Endothelial cell (in vitro differentiated cells): ENCODE measurements at regions not wholly inside any gene's neighbourhood (a gene's known extent, or its start where the extent isn't known, plus 50 kb on each side); places are given as distances from the start of the nearest gene placed in this dataset.
"Not testable (repeated sequence)": the region's sequence is repeated elsewhere in the genome, so short reads cannot be mapped to it uniquely, and the experiment has no call there.

Experiments used
- DNase-seq: peaks from one replicate; pipeline ENCODE4 v3.0.0; 2021; ENCODE audit warnings: low spot score
- H3K27ac Mint-ChIP-seq: one replicate; pipeline ENCODE4 v1.8.0; 2021; ENCODE audit warnings: mixed read lengths, inconsistent platforms; ENCODE audit not compliant: unreplicated experiment
- H3K27me3 Mint-ChIP-seq: one replicate; pipeline ENCODE4 v1.8.0; 2021; ENCODE audit warnings: mild to moderate bottlenecking, moderate library complexity, mixed read lengths, inconsistent platforms; ENCODE audit not compliant: unreplicated experiment
- H3K36me3 Mint-ChIP-seq: one replicate; pipeline ENCODE4 v1.8.0; 2021; ENCODE audit warnings: mild to moderate bottlenecking, low read depth, mixed read lengths, inconsistent platforms; ENCODE audit not compliant: unreplicated experiment
- H3K4me1 Mint-ChIP-seq: one replicate; pipeline ENCODE4 v1.8.0; 2021; ENCODE audit warnings: mild to moderate bottlenecking, mixed read lengths, inconsistent platforms; ENCODE audit not compliant: unreplicated experiment
- H3K4me3 Mint-ChIP-seq: one replicate; pipeline ENCODE4 v1.8.0; 2021; ENCODE audit warnings: mild to moderate bottlenecking, mixed read lengths, inconsistent platforms; ENCODE audit not compliant: unreplicated experiment
- H3K9me3 Mint-ChIP-seq: one replicate; pipeline ENCODE4 v1.8.0; 2021; ENCODE audit warnings: mixed read lengths, inconsistent platforms; ENCODE audit not compliant: unreplicated experiment
- TF ChIP-seq, protein P1 (sequence below): fragments of 200-600 bp; sonication (generic); IDR thresholded peaks from one replicate; pipeline ENCODE4 v1.5.0; 2021; ENCODE audit warnings: antibody characterized with exemption; ENCODE audit not compliant: unreplicated experiment

GRCh38 chr2:84055816-84056215 is 403.3 kb downstream of the SUCLG1 start:
- no peak overlapping the region for H3K27ac Mint-ChIP-seq

DNA sequence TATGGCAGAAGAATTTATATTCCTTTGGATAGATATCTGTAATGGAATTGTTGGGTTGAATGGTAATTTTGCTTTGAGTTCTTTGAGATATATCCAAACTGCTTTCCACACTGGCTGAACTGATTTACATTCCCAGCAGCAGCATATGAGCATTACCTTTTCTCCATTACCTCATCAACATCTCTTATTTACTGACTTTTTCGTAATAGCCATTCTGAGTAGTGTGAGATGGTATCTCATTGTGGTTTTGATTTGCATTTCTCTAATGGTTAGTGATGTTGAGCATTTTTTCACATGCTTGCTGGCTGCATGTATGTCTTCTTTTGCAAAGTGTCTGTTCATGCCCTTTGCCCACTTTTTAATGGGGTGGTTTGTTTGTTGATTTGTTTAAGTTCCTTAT is 404.5 kb downstream of the SUCLG1 start:
- not testable (repeated sequence) for H3K4me1 Mint-ChIP-seq, H3K27ac Mint-ChIP-seq, H3K36me3 Mint-ChIP-seq, H3K4me3 Mint-ChIP-seq, H3K9me3 Mint-ChIP-seq, H3K27me3 Mint-ChIP-seq, DNase-seq

More at GRCh38 chr2:84055816-84056215, 403.3 kb downstream of the SUCLG1 start:
- TF ChIP-seq, protein P1, sequence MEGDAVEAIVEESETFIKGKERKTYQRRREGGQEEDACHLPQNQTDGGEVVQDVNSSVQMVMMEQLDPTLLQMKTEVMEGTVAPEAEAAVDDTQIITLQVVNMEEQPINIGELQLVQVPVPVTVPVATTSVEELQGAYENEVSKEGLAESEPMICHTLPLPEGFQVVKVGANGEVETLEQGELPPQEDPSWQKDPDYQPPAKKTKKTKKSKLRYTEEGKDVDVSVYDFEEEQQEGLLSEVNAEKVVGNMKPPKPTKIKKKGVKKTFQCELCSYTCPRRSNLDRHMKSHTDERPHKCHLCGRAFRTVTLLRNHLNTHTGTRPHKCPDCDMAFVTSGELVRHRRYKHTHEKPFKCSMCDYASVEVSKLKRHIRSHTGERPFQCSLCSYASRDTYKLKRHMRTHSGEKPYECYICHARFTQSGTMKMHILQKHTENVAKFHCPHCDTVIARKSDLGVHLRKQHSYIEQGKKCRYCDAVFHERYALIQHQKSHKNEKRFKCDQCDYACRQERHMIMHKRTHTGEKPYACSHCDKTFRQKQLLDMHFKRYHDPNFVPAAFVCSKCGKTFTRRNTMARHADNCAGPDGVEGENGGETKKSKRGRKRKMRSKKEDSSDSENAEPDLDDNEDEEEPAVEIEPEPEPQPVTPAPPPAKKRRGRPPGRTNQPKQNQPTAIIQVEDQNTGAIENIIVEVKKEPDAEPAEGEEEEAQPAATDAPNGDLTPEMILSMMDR: no peak
- no peak overlapping the region for H3K4me3 Mint-ChIP-seq
- no peaks in the 10 kb centered on the region for H3K9me3 Mint-ChIP-seq
- no peaks in the 10 kb centered on the region for H3K36me3 Mint-ChIP-seq
- H3K27me3 Mint-ChIP-seq: no peaks in the 10 kb centered on the region
- DNase-seq: no peak
- no peaks in the 10 kb centered on the region for H3K4me1 Mint-ChIP-seq

GRCh38 chr2:84052913-84053312 is 406.2 kb downstream of the SUCLG1 start:
- Mint-ChIP-seq H3K4me1 (no peaks in the 10 kb centered on the region), H3K36me3 (no peaks in the 10 kb centered on the region), H3K4me3 (no peak overlapping the region), H3K27me3 (no peaks in the 10 kb centered on the region), H3K27ac (no peak overlapping the region), H3K9me3 (no peaks in the 10 kb centered on the region)
- TF ChIP-seq, protein P1: no peak
- no peak for DNase-seq

DNA sequence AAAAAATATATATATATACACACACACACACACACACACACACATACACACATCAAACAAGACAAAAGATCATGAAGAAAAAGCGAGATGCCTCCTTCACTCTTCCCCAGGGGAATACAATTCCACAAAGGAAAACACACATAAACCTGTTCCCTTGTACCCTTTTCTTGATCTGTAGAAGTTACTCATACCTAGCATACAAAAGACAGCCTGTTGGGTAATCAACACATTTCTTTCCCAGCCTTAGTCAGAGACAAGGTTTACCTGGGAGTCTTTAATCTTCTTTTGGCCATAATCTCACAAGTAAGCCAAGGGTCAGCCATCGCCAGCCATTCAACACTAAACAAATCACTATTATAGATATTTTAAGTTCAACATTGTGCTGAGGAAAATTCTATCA is 407.0 kb downstream of the SUCLG1 start:
- Mint-ChIP-seq H3K4me3 (no peak overlapping the region), H3K27ac (no peak overlapping the region), H3K9me3 (no peaks in the 10 kb centered on the region), H3K4me1 (no peaks in the 10 kb centered on the region), H3K36me3 (no peaks in the 10 kb centered on the region), H3K27me3 (no peaks in the 10 kb centered on the region)
- TF ChIP-seq, protein P1: no peak
- DNase-seq: no peak

GRCh38 chr2:84048964-84049363 is 410.1 kb downstream of the SUCLG1 start:
- H3K9me3 Mint-ChIP-seq: no peaks in the 10 kb centered on the region
- no peaks in the 10 kb centered on the region for H3K27me3 Mint-ChIP-seq
- TF ChIP-seq, protein P1: no peak
- no peak overlapping the region for H3K4me3 Mint-ChIP-seq
- H3K4me1 Mint-ChIP-seq: no peaks in the 10 kb centered on the region
- DNase-seq: no peak
- no peaks in the 10 kb centered on the region for H3K36me3 Mint-ChIP-seq
- H3K27ac Mint-ChIP-seq: no peak overlapping the region

- no peak overlapping the region for H3K4me3 Mint-ChIP-seq
- H3K9me3 Mint-ChIP-seq: no peaks in the 10 kb centered on the region
- H3K27me3 Mint-ChIP-seq: no peaks in the 10 kb centered on the region
- TF ChIP-seq, protein P1: no peak
- no peaks in the 10 kb centered on the region for H3K4me1 Mint-ChIP-seq
- H3K27ac Mint-ChIP-seq: no peak overlapping the region
- H3K36me3 Mint-ChIP-seq: no peaks in the 10 kb centered on the region
- DNase-seq: no peak
These were observed 417.6 kb downstream of the SUCLG1 start for GRCh38 chr2:84041506-84041905.
